Lung (tissue), 11 donors: ENCODE measurements at regions not wholly inside any gene's neighbourhood (a gene's known extent, or its start where the extent isn't known, plus 50 kb on each side); places are given as distances from the start of the nearest gene placed in this dataset.
"Not testable (repeated sequence)": the region's sequence is repeated elsewhere in the genome, so short reads cannot be mapped to it uniquely, and the experiment has no call there.

Experiments
- ATAC-seq: fragments of 200-7000 bp; cut with Tn5 transposase; one replicate; pipeline ENCODE4 v1.9.1; 2020; ENCODE audit warnings: moderate number of reproducible peaks; ENCODE audit not compliant: insufficient read depth, low FRiP score
- DNase-seq, 3 donors: peaks; one replicate each; pipeline ENCODE4 v3.0.0-alpha.2; 2013 to 2017
- H3K27ac ChIP-seq, 2 donors: one replicate each; pipeline ENCODE4 v1.5.1; 2013; ENCODE audit warnings: mild to moderate bottlenecking in 2 of 2, moderate library complexity in 2 of 2, control low read depth in 1 of 2, inconsistent platforms in 1 of 2, low read depth in 1 of 2, low read length in 1 of 2
- H3K27me3 ChIP-seq, 3 donors: one replicate each; pipeline ENCODE4 v1.5.1; 2013; ENCODE audit warnings: low read length in 2 of 3; ENCODE audit not compliant: control insufficient read depth in 3 of 3, insufficient read depth in 3 of 3
- H3K36me3 ChIP-seq, 4 donors: one replicate each; pipeline ENCODE4 v1.5.1; 2013; ENCODE audit warnings: low read length in 4 of 4, mild to moderate bottlenecking in 1 of 4, moderate library complexity in 1 of 4; ENCODE audit not compliant: control insufficient read depth in 4 of 4, insufficient read depth in 4 of 4
- H3K4me1 ChIP-seq, 5 donors: one replicate each; pipeline ENCODE4 v1.5.1; 2013; ENCODE audit warnings: low read length in 5 of 5, mild to moderate bottlenecking in 2 of 5, moderate library complexity in 1 of 5; ENCODE audit not compliant: control insufficient read depth in 5 of 5, insufficient read depth in 5 of 5
- H3K4me3 ChIP-seq: one replicate; pipeline ENCODE4 v1.5.1; 2013; ENCODE audit warnings: mild to moderate bottlenecking, control low read depth, moderate library complexity
- H3K9ac ChIP-seq, 2 donors: one replicate each; pipeline ENCODE4 v1.5.1; 2013; ENCODE audit warnings: low read length in 2 of 2, control low read depth in 1 of 2; ENCODE audit not compliant: insufficient read depth in 1 of 2
- H3K9me3 ChIP-seq, 4 donors: one replicate each; pipeline ENCODE4 v1.5.1; 2013; ENCODE audit warnings: low read length in 3 of 4, mild to moderate bottlenecking in 1 of 4, moderate library complexity in 1 of 4; ENCODE audit not compliant: control insufficient read depth in 4 of 4, insufficient read depth in 3 of 4
- WGBS, 2 donors: extraction: QIAGEN DNeasy Blood & Tissue Kit; methylation state at CpG; one replicate each; pipeline ENCODE4 v1.1.7; 2013; 5-methylcytosine and 5-hydroxymethylcytosine counted together
- TF ChIP-seq, protein P1 (sequence below): IDR thresholded peaks from 2 replicates; pipeline ENCODE4 v1.5.1; 2012; ENCODE audit warnings: mild to moderate bottlenecking; ENCODE audit errors: control extremely low read depth, extremely low read depth
- donor health status: control.
- donor health status: control.
- donor health status: Bipolar disorder and iron deficiency.
- donor health status: healthy.
- donor health status: DM: yes; HTN: yes; CAD: no.

- WGBS, 2 donors, result 89 to 92% methylated on average over 3 of the region's 3 CpGs
- no peak overlapping the region for H3K9ac ChIP-seq
- no peaks in the 10 kb centered on the region for H3K9me3 ChIP-seq
- no peak overlapping the region for H3K27ac ChIP-seq
- no peaks in the 10 kb centered on the region for H3K27me3 ChIP-seq
- DNase-seq (no peak), ATAC-seq (no peak)
- no peaks in the 10 kb centered on the region for H3K4me1 ChIP-seq
- no peak overlapping the region for H3K4me3 ChIP-seq
- TF ChIP-seq, protein P1, sequence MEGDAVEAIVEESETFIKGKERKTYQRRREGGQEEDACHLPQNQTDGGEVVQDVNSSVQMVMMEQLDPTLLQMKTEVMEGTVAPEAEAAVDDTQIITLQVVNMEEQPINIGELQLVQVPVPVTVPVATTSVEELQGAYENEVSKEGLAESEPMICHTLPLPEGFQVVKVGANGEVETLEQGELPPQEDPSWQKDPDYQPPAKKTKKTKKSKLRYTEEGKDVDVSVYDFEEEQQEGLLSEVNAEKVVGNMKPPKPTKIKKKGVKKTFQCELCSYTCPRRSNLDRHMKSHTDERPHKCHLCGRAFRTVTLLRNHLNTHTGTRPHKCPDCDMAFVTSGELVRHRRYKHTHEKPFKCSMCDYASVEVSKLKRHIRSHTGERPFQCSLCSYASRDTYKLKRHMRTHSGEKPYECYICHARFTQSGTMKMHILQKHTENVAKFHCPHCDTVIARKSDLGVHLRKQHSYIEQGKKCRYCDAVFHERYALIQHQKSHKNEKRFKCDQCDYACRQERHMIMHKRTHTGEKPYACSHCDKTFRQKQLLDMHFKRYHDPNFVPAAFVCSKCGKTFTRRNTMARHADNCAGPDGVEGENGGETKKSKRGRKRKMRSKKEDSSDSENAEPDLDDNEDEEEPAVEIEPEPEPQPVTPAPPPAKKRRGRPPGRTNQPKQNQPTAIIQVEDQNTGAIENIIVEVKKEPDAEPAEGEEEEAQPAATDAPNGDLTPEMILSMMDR, result no peak
- H3K36me3 ChIP-seq, result no peaks in the 10 kb centered on the region
These were observed 151.0 kb upstream of the KRAS start for GRCh38 chr12:25401547-25402345.

GRCh38 chr12:25397001-25397400 is 146.3 kb upstream of the KRAS start:
- 86 to 87% methylated on average over 6 of the region's 6 CpGs for WGBS, 2 donors
- H3K9me3 ChIP-seq, result no peaks in the 10 kb centered on the region
- no peaks in the 10 kb centered on the region for H3K36me3 ChIP-seq
- H3K4me1 ChIP-seq, result no peaks in the 10 kb centered on the region
- H3K27me3 ChIP-seq, result no peaks in the 10 kb centered on the region
- TF ChIP-seq, protein P1, result no peak
- H3K4me3 ChIP-seq, result no peak overlapping the region
- H3K27ac ChIP-seq, result no peak overlapping the region
- ATAC-seq (no peak), DNase-seq (no peak)
- H3K9ac ChIP-seq, result no peak overlapping the region

GRCh38 chr12:25395227-25395626 is 144.5 kb upstream of the KRAS start:
- Histone ChIP-seq H3K9ac (no peak overlapping the region), H3K27ac (no peak overlapping the region), H3K27me3 (no peaks in the 10 kb centered on the region), H3K4me1 (no peaks in the 10 kb centered on the region), H3K4me3 (no peak overlapping the region), H3K9me3 (no peaks in the 10 kb centered on the region), H3K36me3 (no peaks in the 10 kb centered on the region)
- ATAC-seq (no peak), DNase-seq (no peak)
- WGBS, 2 donors, result 43 to 46% methylated on average over 1 of the region's 1 CpG
- TF ChIP-seq, protein P1, result no peak

DNA sequence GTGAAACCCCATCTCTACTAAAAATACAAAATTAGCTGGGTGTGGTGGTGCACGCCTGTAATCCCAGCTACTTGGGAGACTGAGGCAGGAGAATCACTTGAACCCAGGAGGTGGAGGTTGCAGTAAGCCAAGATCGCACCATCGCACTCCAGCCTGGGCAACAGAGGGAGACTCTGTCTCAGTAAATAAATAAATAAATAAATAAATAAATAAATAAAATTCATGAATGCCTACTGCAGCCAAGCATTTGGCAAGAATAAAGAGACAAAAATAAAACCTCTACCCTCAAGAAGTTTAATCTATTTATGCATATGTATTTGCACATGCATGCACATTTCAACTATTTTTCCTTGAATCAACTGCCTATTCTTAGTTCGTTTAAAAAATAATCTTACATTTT is 144.0 kb upstream of the KRAS start:
- not testable (repeated sequence) for H3K27me3 ChIP-seq, H3K9me3 ChIP-seq, H3K36me3 ChIP-seq, H3K4me3 ChIP-seq, ATAC-seq, DNase-seq, H3K9ac ChIP-seq, H3K4me1 ChIP-seq, H3K27ac ChIP-seq
- WGBS, 2 donors, result 84 to 90% methylated on average over 4 of the region's 4 CpGs
